Activated T-cell treated with anti-CD3 and anti-CD28 coated beads, Interleukin-2, amount 50 U/mL, for 72 hours (primary cell): ENCODE measurements at regions not wholly inside any gene's neighbourhood (a gene's known extent, or its start where the extent isn't known, plus 50 kb on each side); places are given as distances from the start of the nearest gene placed in this dataset.
A peak's percentile ranks its signal among the peaks of the same experiment; 100 is the strongest.

Source experiments
- ATAC-seq, 2 donors: fragments of 150-1000 bp; cut with Tn5 transposase; replicated peaks in 1 of 2; 2 replicates each; pipeline ENCODE4 v1.10.0; 2021; ENCODE audit warnings: moderate library complexity in 2 of 2, mild to moderate bottlenecking in 1 of 2
- DNase-seq, 2 donors: peaks; one replicate each; pipeline ENCODE4 v3.0.0; 2021 to 2022; ENCODE audit warnings: mixed read lengths in 1 of 2
- H3K27ac Mint-ChIP-seq: one replicate; pipeline ENCODE4 v1.8.0; 2022; ENCODE audit warnings: mild to moderate bottlenecking, moderate library complexity, mixed read lengths
- H3K27me3 Mint-ChIP-seq: one replicate; pipeline ENCODE4 v1.8.0; 2022; ENCODE audit warnings: low read depth, mixed read lengths
- H3K36me3 Mint-ChIP-seq, 2 donors: one replicate each; pipeline ENCODE4 v1.8.0; 2022; ENCODE audit warnings: mixed read lengths in 2 of 2, mild to moderate bottlenecking in 1 of 2; ENCODE audit not compliant: insufficient read depth in 2 of 2
- H3K4me1 Mint-ChIP-seq: one replicate; pipeline ENCODE4 v1.8.0; 2022; ENCODE audit warnings: low read depth, mixed read lengths
- H3K4me3 Mint-ChIP-seq, 2 donors: one replicate each; pipeline ENCODE4 v1.8.0; 2022; ENCODE audit warnings: mild to moderate bottlenecking in 2 of 2, mixed read lengths in 2 of 2, moderate library complexity in 2 of 2
- H3K9me3 Mint-ChIP-seq, 2 donors: one replicate each; pipeline ENCODE4 v1.8.0; 2022; ENCODE audit warnings: mixed read lengths in 2 of 2

- peaks cover 7 to 17% of the 10 kb centered on the region in 2 donors for H3K9me3 Mint-ChIP-seq
- no peak overlapping the region for H3K27ac Mint-ChIP-seq
- H3K36me3 Mint-ChIP-seq: peaks cover 5 to 10% of the 10 kb centered on the region in 2 donors
- peaks cover 24% of the 10 kb centered on the region for H3K27me3 Mint-ChIP-seq
- ATAC-seq: no peak
- no peak for DNase-seq
- H3K4me3 Mint-ChIP-seq: no peak overlapping the region
- peaks cover 8% of the 10 kb centered on the region for H3K4me1 Mint-ChIP-seq
These were observed 138.2 kb upstream of the DTNBP1 start for GRCh38 chr6:15800841-15801617.

GRCh38 chr6:15798533-15799255, 135.9 kb upstream of the DTNBP1 start:
- Mint-ChIP-seq H3K27ac (no peak overlapping the region), H3K4me1 (no peaks in the 10 kb centered on the region), H3K27me3 (peaks cover 19% of the 10 kb centered on the region), H3K36me3 (peaks cover 8 to 10% of the 10 kb centered on the region in 2 donors), H3K9me3 (peaks cover 7 to 18% of the 10 kb centered on the region in 2 donors), H3K4me3 (no peak overlapping the region)
- DNase-seq (no peak), ATAC-seq (no peak)

- Mint-ChIP-seq H3K4me3 (no peak overlapping the region), H3K27me3 (peaks cover 12% of the 10 kb centered on the region), H3K27ac (no peak overlapping the region), H3K9me3 (peaks cover 7 to 18% of the 10 kb centered on the region in 2 donors), H3K4me1 (no peaks in the 10 kb centered on the region), H3K36me3 (peaks cover 8 to 10% of the 10 kb centered on the region in 2 donors)
- ATAC-seq (no peak), DNase-seq (no peak)
These were observed 134.0 kb upstream of the DTNBP1 start for GRCh38 chr6:15796844-15797243.

- H3K27me3 Mint-ChIP-seq: peaks cover 11% of the 10 kb centered on the region
- DNase-seq (no peak), ATAC-seq (no peak)
- H3K4me3 Mint-ChIP-seq: no peak overlapping the region
- H3K4me1 Mint-ChIP-seq: no peaks in the 10 kb centered on the region
- peaks cover 7 to 18% of the 10 kb centered on the region in 2 donors for H3K9me3 Mint-ChIP-seq
- peak overlapping the region; percentile 35 for H3K27ac Mint-ChIP-seq
- H3K36me3 Mint-ChIP-seq: peaks cover 8 to 10% of the 10 kb centered on the region in 2 donors
These were observed 133.4 kb upstream of the DTNBP1 start for GRCh38 chr6:15796130-15796771.

GRCh38 chr6:15793826-15794225, 131.0 kb upstream of the DTNBP1 start:
- H3K36me3 Mint-ChIP-seq: peaks cover 8 to 10% of the 10 kb centered on the region in 2 donors
- no peak overlapping the region for H3K27ac Mint-ChIP-seq
- ATAC-seq (no peak), DNase-seq (no peak)
- H3K4me3 Mint-ChIP-seq: no peak overlapping the region
- peaks cover 5 to 16% of the 10 kb centered on the region in 2 donors for H3K9me3 Mint-ChIP-seq
- no peaks in the 10 kb centered on the region for H3K4me1 Mint-ChIP-seq
- H3K27me3 Mint-ChIP-seq: peaks cover 7% of the 10 kb centered on the region

GRCh38 chr6:15793288-15793687, 130.5 kb upstream of the DTNBP1 start:
- no peak for DNase-seq
- Mint-ChIP-seq H3K9me3 (peaks cover 7 to 13% of the 10 kb centered on the region in 2 donors), H3K36me3 (peaks cover 9% of the 10 kb centered on the region in 2 donors), H3K4me1 (no peaks in the 10 kb centered on the region), H3K27me3 (peaks cover 7% of the 10 kb centered on the region), H3K27ac (no peak overlapping the region), H3K4me3 (no peak overlapping the region)
- ATAC-seq: no peak

GRCh38 chr6:15792842-15793241, 130.0 kb upstream of the DTNBP1 start:
- H3K27ac Mint-ChIP-seq: no peak overlapping the region
- H3K4me1 Mint-ChIP-seq: no peaks in the 10 kb centered on the region
- DNase-seq: no peak
- H3K27me3 Mint-ChIP-seq: peaks cover 7% of the 10 kb centered on the region
- H3K4me3 Mint-ChIP-seq: no peak overlapping the region
- H3K9me3 Mint-ChIP-seq: peaks cover 7 to 11% of the 10 kb centered on the region in 2 donors
- peaks cover 9% of the 10 kb centered on the region in 2 donors for H3K36me3 Mint-ChIP-seq
- ATAC-seq: no peak

- no peak for DNase-seq
- Mint-ChIP-seq H3K9me3 (peaks cover 7 to 9% of the 10 kb centered on the region in 2 donors), H3K36me3 (peaks cover 2 to 8% of the 10 kb centered on the region in 2 donors), H3K27ac (no peak overlapping the region), H3K4me1 (no peaks in the 10 kb centered on the region), H3K27me3 (peaks cover 15% of the 10 kb centered on the region), H3K4me3 (no peak overlapping the region)
- no peak for ATAC-seq
These were observed 128.8 kb upstream of the DTNBP1 start for GRCh38 chr6:15791448-15792181.

- no peak overlapping the region for H3K27ac Mint-ChIP-seq
- no peaks in the 10 kb centered on the region for H3K4me1 Mint-ChIP-seq
- H3K27me3 Mint-ChIP-seq: peaks cover 13% of the 10 kb centered on the region
- H3K4me3 Mint-ChIP-seq: no peak overlapping the region
- DNase-seq (no peak), ATAC-seq (no peak)
- peaks cover 9 to 11% of the 10 kb centered on the region in 2 donors for H3K9me3 Mint-ChIP-seq
- peaks cover 4 to 6% of the 10 kb centered on the region in 2 donors for H3K36me3 Mint-ChIP-seq
These were observed 127.3 kb upstream of the DTNBP1 start for GRCh38 chr6:15790116-15790515.

GRCh38 chr6:15786846-15787245, 124.0 kb upstream of the DTNBP1 start:
- H3K27ac Mint-ChIP-seq: no peak overlapping the region
- DNase-seq (no peak), ATAC-seq (no peak)
- peaks cover 4 to 5% of the 10 kb centered on the region in 2 donors for H3K36me3 Mint-ChIP-seq
- H3K27me3 Mint-ChIP-seq: peaks cover 9% of the 10 kb centered on the region
- no peak overlapping the region for H3K4me3 Mint-ChIP-seq
- peaks cover 9 to 11% of the 10 kb centered on the region in 2 donors for H3K9me3 Mint-ChIP-seq
- no peaks in the 10 kb centered on the region for H3K4me1 Mint-ChIP-seq

GRCh38 chr6:15783484-15783883, 120.7 kb upstream of the DTNBP1 start:
- H3K9me3 Mint-ChIP-seq: peaks cover 8 to 11% of the 10 kb centered on the region in 2 donors
- peaks cover 5 to 9% of the 10 kb centered on the region in 2 donors for H3K36me3 Mint-ChIP-seq
- no peak for ATAC-seq
- peaks cover 18% of the 10 kb centered on the region for H3K4me1 Mint-ChIP-seq
- no peak overlapping the region for H3K27ac Mint-ChIP-seq
- H3K4me3 Mint-ChIP-seq: no peak overlapping the region
- DNase-seq: no peak
- H3K27me3 Mint-ChIP-seq: peaks cover 9% of the 10 kb centered on the region

GRCh38 chr6:15781890-15782289, 119.1 kb upstream of the DTNBP1 start:
- no peak for DNase-seq
- Mint-ChIP-seq H3K27ac (no peak overlapping the region), H3K36me3 (peaks cover 1 to 7% of the 10 kb centered on the region in 2 donors), H3K4me3 (no peak overlapping the region), H3K9me3 (peaks cover 3 to 5% of the 10 kb centered on the region in 2 donors), H3K27me3 (peaks cover 2% of the 10 kb centered on the region), H3K4me1 (peaks cover 34% of the 10 kb centered on the region)
- ATAC-seq: no peak
